CMK (cell line): ENCODE measurements at regions not wholly inside any gene's neighbourhood (a gene's known extent, or its start where the extent isn't known, plus 50 kb on each side); places are given as distances from the start of the nearest gene placed in this dataset.
A peak's percentile ranks its signal among the peaks of the same experiment; 100 is the strongest.
"Not testable (repeated sequence)": the region's sequence is repeated elsewhere in the genome, so short reads cannot be mapped to it uniquely, and the experiment has no call there.

Experiments
- DNase-seq: peaks from one replicate; pipeline ENCODE4 v3.0.0-alpha.2; 2010; ENCODE audit warnings: low read depth

- no peak for DNase-seq
Measured at GRCh38 chr5:145574889-145575573, 260.1 kb downstream of the PRELID2 start.

DNA sequence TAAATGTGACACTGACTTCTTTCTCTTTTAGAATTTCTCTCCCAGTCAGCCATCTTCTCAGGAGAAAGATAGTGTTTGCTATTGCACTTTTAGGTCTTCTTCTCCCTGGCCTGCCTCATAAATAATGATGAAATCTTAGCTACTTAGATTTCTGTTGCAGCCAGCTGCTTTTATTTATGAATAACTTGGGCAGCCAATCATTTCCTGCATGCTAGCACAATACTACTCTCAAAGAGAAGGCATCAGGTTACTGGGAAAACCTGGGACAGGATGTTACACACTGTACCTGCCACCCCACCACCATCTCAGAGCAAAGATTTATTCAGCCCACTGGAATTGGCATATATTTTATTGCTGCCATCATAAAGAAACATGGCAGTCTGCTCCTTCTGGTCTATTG is 266.6 kb downstream of the PRELID2 start:
- DNase-seq: no peak

GRCh38 chr5:145562931-145563330 is 272.2 kb downstream of the PRELID2 start:
- DNase-seq: no peak

- no peak for DNase-seq
Measured at GRCh38 chr5:145558288-145558687, 276.9 kb downstream of the PRELID2 start.

DNA sequence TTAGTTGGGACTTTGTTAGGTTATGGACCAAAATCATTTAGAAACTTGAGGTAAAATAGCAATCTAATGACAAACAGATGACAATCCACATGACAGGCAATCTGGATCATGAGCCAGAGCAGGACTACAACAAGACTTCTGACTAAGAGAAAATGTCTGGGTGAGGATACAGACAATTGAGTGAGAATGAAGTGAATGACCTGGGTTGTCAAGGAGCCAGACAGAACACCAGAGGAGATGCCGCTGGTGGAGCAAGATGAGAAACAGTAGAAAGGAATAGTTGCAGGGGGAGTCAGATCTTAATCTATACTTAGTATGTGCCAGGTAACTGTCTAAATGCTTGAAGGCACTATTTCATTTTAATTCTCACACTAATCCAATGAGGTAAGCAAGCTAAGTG is 277.8 kb downstream of the PRELID2 start:
- DNase-seq: no peak

DNA sequence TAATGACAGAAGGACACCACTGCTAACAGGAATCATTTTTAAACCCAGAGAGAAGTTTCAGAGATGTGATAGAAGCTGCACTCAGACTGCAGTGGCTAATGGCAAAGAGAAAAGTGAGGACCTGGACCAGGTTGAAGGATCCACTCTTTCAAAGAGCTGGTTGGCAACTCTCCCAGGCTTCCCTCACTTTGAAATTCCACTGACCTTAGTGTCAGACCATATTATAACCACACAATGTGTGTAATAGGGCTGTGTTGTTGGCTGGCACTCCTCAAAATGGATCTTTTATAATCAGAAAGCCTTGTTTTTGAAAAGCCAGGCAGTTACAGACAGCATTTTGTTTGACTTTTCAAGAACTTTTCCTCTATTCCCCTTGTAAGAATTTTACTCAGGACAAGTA is 280.7 kb downstream of the PRELID2 start:
- DNase-seq: no peak

DNA sequence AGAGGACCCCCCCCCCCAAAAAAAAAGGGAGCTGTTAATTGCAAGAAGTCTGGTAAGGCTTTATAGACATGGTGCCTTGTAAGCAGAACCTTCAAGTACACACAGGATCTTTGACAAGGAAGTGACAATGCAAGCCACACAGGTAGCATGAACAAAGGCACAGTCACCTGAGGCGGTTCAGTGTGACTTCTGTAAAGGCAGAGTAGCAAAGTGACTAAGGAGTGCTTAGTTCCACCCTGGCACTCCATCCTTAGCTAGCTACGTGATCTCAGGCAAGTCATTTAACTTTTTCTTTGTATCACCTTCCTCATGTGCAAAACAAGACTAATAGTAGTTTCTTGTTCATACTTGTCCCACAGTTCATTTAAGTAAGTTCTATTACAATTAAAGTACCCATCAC is 282.0 kb downstream of the PRELID2 start:
- no peak for DNase-seq

DNA sequence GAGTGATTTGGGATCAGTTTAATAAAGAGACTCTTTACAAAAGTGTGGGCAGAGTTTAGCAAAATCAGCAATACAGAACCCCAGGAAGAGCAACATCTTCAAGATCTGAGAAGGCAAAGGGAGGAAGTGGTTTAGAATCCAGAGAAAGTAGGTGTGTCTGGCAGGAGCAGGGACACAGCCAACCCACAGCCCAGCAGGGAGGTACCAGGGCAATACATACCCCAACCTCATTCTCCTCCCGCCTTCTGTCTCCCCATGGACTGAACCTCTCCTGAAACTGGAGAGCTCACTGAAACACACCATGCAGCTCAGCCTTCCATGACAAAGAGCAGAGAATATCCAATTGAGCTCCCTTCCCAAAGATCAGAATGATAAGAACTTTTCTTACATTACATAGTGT is 283.4 kb downstream of the PRELID2 start:
- no peak for DNase-seq

DNA sequence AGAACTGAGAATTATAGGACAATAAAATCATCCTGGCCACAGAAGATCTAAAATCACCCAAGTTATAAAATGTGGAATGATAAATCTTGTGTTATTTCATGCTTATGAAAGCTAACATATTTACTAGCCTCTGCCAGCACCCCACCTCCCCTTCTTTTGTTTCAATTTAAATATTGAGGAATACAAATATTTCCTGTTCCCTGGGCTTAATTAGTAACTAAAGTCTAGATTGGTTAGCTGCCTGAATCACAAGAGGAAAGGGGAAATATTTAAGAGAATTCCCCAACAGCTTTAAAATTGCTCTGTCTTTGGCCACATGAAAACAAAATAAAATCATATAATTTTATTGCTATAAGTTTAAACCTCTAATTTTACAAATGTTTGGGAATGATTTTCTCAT is 287.0 kb downstream of the PRELID2 start:
- no peak for DNase-seq

DNA sequence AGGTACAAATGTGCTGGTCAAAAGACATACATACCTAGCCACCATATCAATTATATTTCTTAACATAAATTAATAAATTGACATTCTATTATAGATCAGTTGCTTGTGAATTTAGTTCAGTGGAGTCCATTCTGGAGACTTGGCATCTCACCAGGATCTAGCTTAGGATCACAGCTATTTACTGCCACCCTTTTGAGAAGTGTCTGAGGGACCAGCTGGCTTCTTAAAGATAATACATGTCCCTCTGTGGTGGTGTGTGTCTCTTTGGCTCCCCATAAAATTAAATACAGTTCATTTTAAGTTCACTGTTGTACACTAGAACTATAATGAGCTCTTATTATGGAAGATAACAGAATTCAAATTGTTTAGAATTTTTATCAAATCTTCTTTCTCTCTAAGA is 290.7 kb downstream of the PRELID2 start:
- no peak for DNase-seq

GRCh38 chr5:145543968-145544367 is 291.2 kb downstream of the PRELID2 start:
- no peak for DNase-seq

DNA sequence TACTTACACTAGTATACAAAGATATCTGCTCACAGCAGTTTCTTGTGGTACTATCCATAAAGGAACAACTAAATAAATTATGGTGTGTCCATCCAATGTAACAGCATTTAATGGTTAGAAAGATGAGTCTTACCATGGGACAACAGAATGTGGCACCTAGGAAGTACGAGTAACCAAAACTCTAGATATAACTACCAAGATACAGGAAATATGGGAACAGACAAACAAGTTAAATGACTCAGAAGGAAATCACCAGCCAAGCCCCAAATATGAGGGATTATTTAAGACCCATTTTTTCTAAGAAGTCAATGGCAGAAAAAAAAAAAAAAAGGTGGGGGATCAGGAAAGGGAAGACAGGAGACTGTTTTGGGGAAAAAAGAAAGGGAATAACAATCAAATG is 294.8 kb downstream of the PRELID2 start:
- DNase-seq: no peak

DNA sequence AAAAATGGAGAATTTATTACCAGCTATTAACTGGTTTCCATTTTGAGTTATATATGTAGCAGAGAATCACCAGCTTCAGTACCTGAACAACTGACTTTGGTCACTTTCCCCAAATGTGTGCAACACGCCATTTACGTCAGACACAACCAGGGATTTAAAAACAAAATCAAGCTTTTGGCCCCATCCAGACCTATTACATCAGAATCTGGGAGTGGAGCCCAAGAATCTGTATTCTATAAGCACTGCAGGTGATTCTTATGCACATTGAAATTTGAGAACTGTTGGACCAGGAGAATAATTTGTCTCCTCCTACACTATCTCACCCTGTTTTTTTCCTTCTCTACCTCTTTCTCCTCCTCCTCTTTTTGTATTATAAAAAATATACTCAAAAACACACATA is 295.9 kb downstream of the PRELID2 start:
- DNase-seq: no peak

- DNase-seq: no peak
Measured at GRCh38 chr5:145536133-145536532, 299.0 kb downstream of the PRELID2 start.

- DNase-seq: no peak
Measured at GRCh38 chr5:145531038-145531734, 304.0 kb downstream of the PRELID2 start.

- no peak for DNase-seq
Measured at GRCh38 chr5:145521523-145521922, 313.6 kb downstream of the PRELID2 start.

- no peak for DNase-seq
Measured at GRCh38 chr5:145521066-145521465, 314.1 kb downstream of the PRELID2 start.

- no peak for DNase-seq
Measured at GRCh38 chr5:145520335-145520734, 314.8 kb downstream of the PRELID2 start.

GRCh38 chr5:145517588-145517987 is 317.6 kb downstream of the PRELID2 start:
- DNase-seq: not testable (repeated sequence)

GRCh38 chr5:145511351-145511750 is 323.8 kb downstream of the PRELID2 start:
- no peak for DNase-seq

- DNase-seq: peak; percentile 18
Measured at GRCh38 chr5:145510769-145511168, 324.4 kb downstream of the PRELID2 start.

DNA sequence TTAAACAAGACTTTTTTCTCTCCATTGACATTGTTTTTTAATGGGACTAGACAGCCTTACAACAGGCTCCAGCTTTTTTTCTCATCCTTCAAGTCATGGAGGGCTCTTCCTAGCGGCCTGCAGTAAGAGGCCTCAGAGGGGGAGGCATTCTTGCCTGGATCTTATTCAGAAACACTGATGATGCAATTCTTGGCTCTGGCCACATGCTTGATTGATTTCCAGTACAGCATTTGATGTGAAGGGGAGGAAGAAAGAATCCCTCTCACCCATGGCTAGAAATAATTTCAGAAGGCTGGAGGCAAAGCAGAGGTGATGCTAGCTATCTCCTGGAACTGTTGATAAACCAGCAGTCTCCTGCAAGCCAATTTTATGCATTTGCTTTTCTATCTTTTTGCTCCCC is 324.8 kb downstream of the PRELID2 start:
- DNase-seq: no peak

DNA sequence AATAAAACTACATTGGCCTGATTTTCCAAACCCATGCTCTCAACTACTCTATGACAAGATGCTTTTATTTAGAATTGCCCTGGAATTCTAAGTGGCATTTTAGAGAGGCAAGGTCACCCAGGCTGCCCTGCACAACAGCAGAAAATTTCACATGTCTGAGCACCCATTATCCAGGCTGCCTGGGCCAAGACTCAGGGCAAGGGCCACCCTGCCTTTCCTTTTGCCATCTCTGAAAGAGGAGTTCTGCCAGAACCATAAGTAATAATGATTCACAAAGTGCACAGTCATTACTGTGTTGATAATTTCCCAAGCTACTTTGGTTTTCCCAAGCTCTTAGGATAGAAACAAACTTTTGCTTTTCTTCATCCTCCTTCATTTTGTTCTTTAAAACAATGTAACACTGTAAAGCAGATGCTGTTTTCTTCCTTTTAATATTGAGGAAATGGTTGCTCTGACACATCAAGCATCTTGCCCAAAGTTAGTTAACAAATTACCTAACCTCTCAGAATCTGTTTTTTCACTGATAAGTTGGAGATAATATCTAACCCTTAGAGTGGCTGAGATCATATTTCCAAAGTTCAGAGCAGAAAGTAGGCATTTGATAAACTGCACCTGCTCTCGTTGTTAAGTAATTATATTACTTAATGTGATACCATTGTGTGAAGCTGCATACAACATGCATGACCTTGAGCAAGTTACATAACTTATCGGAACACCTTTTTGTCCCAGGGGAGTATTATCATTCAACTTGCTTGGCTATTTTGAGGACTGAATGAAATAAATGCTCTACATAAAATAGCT is 325.6 kb downstream of the PRELID2 start:
- no peak for DNase-seq
